H9 (cell line): ENCODE measurements at regions not wholly inside any gene's neighbourhood (a gene's known extent, or its start where the extent isn't known, plus 50 kb on each side); places are given as distances from the start of the nearest gene placed in this dataset.

Experiments
- DNase-seq: peaks from one replicate; pipeline ENCODE4 v3.0.0-alpha.2; 2017
- H2AFZ ChIP-seq: one replicate; pipeline ENCODE4 v1.6.1; 2013; ENCODE audit warnings: mild to moderate bottlenecking, low read length, control low read depth, moderate library complexity
- H2AK5ac ChIP-seq: 2 replicates; pipeline ENCODE4 v1.6.1; 2013; ENCODE audit warnings: low read length, control low read depth, mixed read lengths; ENCODE audit not compliant: insufficient read length
- H2BK120ac ChIP-seq: one replicate; pipeline ENCODE4 v1.6.1; 2013; ENCODE audit warnings: low read depth, mild to moderate bottlenecking, low read length, control low read depth, inconsistent platforms; ENCODE audit not compliant: poor library complexity, severe bottlenecking
- H2BK12ac ChIP-seq: 2 replicates; pipeline ENCODE4 v1.6.1; 2013; ENCODE audit warnings: low read length, control low read depth, mixed read lengths, low read depth; ENCODE audit not compliant: insufficient read length
- H2BK15ac ChIP-seq: 2 replicates; pipeline ENCODE4 v1.6.1; 2013; ENCODE audit warnings: low read depth, low read length, control low read depth
- H2BK20ac ChIP-seq: one replicate; pipeline ENCODE4 v1.6.1; 2013; ENCODE audit warnings: low read depth, mild to moderate bottlenecking, low read length, control low read depth, inconsistent platforms; ENCODE audit not compliant: poor library complexity, severe bottlenecking
- H2BK5ac ChIP-seq: 2 replicates; pipeline ENCODE4 v1.6.1; 2013; ENCODE audit warnings: low read length, control low read depth, mixed read lengths; ENCODE audit not compliant: insufficient read length
- H3K14ac ChIP-seq: 2 replicates; pipeline ENCODE4 v1.6.1; 2013; ENCODE audit warnings: low read length, control low read depth; ENCODE audit not compliant: insufficient read depth
- H3K18ac ChIP-seq: 2 replicates; pipeline ENCODE4 v1.6.1; 2013; ENCODE audit warnings: low read depth, mild to moderate bottlenecking, mixed read lengths, low read length, control low read depth; ENCODE audit not compliant: insufficient read length
- H3K23ac ChIP-seq: 2 replicates; pipeline ENCODE4 v1.6.1; 2013; ENCODE audit warnings: low read length, control low read depth, mixed read lengths, low read depth; ENCODE audit not compliant: insufficient read length
- H3K23me2 ChIP-seq: 2 replicates; pipeline ENCODE4 v1.6.1; 2013; ENCODE audit warnings: low read depth, mild to moderate bottlenecking, mixed read lengths, low read length, control low read depth; ENCODE audit not compliant: insufficient read length, poor library complexity, severe bottlenecking
- H3K27ac ChIP-seq: 2 replicates; pipeline ENCODE4 v1.5.1; 2013; ENCODE audit warnings: low read length, control low read depth, mixed read lengths, low read depth; ENCODE audit not compliant: insufficient read length
- H3K27me3 ChIP-seq: 2 replicates; pipeline ENCODE4 v1.6.1; 2013; ENCODE audit warnings: low read length, control low read depth, inconsistent platforms; ENCODE audit not compliant: insufficient read depth
- H3K4ac ChIP-seq: 2 replicates; pipeline ENCODE4 v1.6.1; 2013; ENCODE audit warnings: low read depth, mild to moderate bottlenecking, control low read depth, inconsistent platforms, low read length, moderate library complexity
- H3K4me1 ChIP-seq: 2 replicates; pipeline ENCODE4 v1.6.1; 2013; ENCODE audit warnings: low read length, control low read depth, inconsistent platforms; ENCODE audit not compliant: insufficient read depth
- H3K4me2 ChIP-seq: 2 replicates; pipeline ENCODE4 v1.6.1; 2013; ENCODE audit warnings: low read length, control low read depth, mixed read lengths; ENCODE audit not compliant: insufficient read length, insufficient read depth
- H3K56ac ChIP-seq: 2 replicates; pipeline ENCODE4 v1.6.1; 2013; ENCODE audit warnings: low read depth, mild to moderate bottlenecking, mixed read lengths, low read length, control low read depth; ENCODE audit not compliant: insufficient read length
- H3K79me1 ChIP-seq: 2 replicates; pipeline ENCODE4 v1.6.1; 2013; ENCODE audit warnings: low read depth, mild to moderate bottlenecking, moderate library complexity, low read length, control low read depth, inconsistent platforms; ENCODE audit not compliant: insufficient read depth, poor library complexity, severe bottlenecking
- H3K79me2 ChIP-seq: 2 replicates; pipeline ENCODE4 v1.6.1; 2013; ENCODE audit warnings: low read length, control low read depth, inconsistent platforms; ENCODE audit not compliant: insufficient read depth
- H3K9ac ChIP-seq: 2 replicates; pipeline ENCODE4 v1.6.1; 2013; ENCODE audit warnings: low read length, control low read depth, mixed read lengths; ENCODE audit not compliant: insufficient read length; ENCODE audit errors: extremely low read depth
- H3K9me3 ChIP-seq: one replicate; pipeline ENCODE4 v1.6.1; 2013; ENCODE audit warnings: low read depth, low read length, inconsistent platforms; ENCODE audit not compliant: control insufficient read depth
- H3T11ph ChIP-seq: one replicate; pipeline ENCODE4 v1.6.1; 2013; ENCODE audit warnings: mild to moderate bottlenecking, low read length, control low read depth, inconsistent platforms
- H4K20me1 ChIP-seq: one replicate; pipeline ENCODE4 v1.6.1; 2013; ENCODE audit not compliant: control insufficient read depth, insufficient read length, insufficient read depth
- H4K5ac ChIP-seq: 2 replicates; pipeline ENCODE4 v1.6.1; 2013; ENCODE audit warnings: low read depth, mild to moderate bottlenecking, mixed read lengths, low read length, control low read depth; ENCODE audit not compliant: insufficient read length
- H4K8ac ChIP-seq: replicated peaks from 2 replicates; pipeline ENCODE4 v1.6.1; 2013; ENCODE audit warnings: low read length, control low read depth, mixed read lengths, low read depth; ENCODE audit not compliant: insufficient read length
- H4K91ac ChIP-seq: 2 replicates; pipeline ENCODE4 v1.6.1; 2013; ENCODE audit warnings: low read depth, mild to moderate bottlenecking, moderate library complexity, mixed read lengths, low read length, control low read depth; ENCODE audit not compliant: insufficient read length
- H3K27ac Mint-ChIP-seq, 3 experiments: 2 replicates in 2 of 3; 3 replicates in 1 of 3; pipeline ENCODE4 v1.8.0; 2020 to 2021; ENCODE audit warnings: mixed read lengths in 3 of 3, mild to moderate bottlenecking in 1 of 3, moderate library complexity in 1 of 3
- H3K27me3 Mint-ChIP-seq: 2 replicates; pipeline ENCODE4 v1.8.0; 2021; ENCODE audit warnings: low read depth, mild to moderate bottlenecking, moderate library complexity, mixed read lengths
- H3K36me3 Mint-ChIP-seq, 3 experiments: 2 replicates in 2 of 3; 3 replicates in 1 of 3; pipeline ENCODE4 v1.8.0; 2020 to 2021; ENCODE audit warnings: low read depth in 3 of 3, mixed read lengths in 3 of 3; ENCODE audit not compliant: insufficient read depth in 1 of 3
- H3K4me1 Mint-ChIP-seq, 2 experiments: 2 replicates each; pipeline ENCODE4 v1.8.0; 2020; ENCODE audit warnings: mixed read lengths in 2 of 2
- H3K4me3 Mint-ChIP-seq, 2 experiments: 2 replicates in 1 of 2; 3 replicates in 1 of 2; pipeline ENCODE4 v1.8.0; 2020 to 2021; ENCODE audit warnings: mild to moderate bottlenecking in 2 of 2, mixed read lengths in 2 of 2, moderate library complexity in 1 of 2
- H3K9me3 Mint-ChIP-seq, 2 experiments: 2 replicates in 1 of 2; 3 replicates in 1 of 2; pipeline ENCODE4 v1.8.0; 2020; ENCODE audit warnings: mild to moderate bottlenecking in 2 of 2, mixed read lengths in 2 of 2, moderate library complexity in 1 of 2
- CTCF ChIP-seq: fragments of 200-600 bp; sonication (generic); conservative IDR thresholded peaks from 3 replicates; pipeline ENCODE4 v1.8.0; 2021; ENCODE audit warnings: antibody characterized with exemption, mild to moderate bottlenecking
- WGBS: extraction: QIAGEN DNeasy Blood & Tissue Kit; methylation state at CpG from one replicate; pipeline ENCODE4 v1.1.7; 2013; ENCODE audit warnings: missing lambda C conversion rate, low lambda C conversion rate, mixed read lengths; ENCODE audit not compliant: insufficient read length; ENCODE audit errors: extremely low coverage; 5-methylcytosine and 5-hydroxymethylcytosine counted together

- Histone ChIP-seq H3K9ac (no peak overlapping the region), H4K20me1 (no peaks in the 10 kb centered on the region), H2AK5ac (no peak overlapping the region), H2BK15ac (no peak overlapping the region), H4K8ac (no peak overlapping the region), H3K4me1 (no peaks in the 10 kb centered on the region; the same call in 1 of the 2 replicates), H3K4ac (no peak overlapping the region), H3K9me3 (no peaks in the 10 kb centered on the region), H3K23ac (no peak overlapping the region), H4K5ac (no peak overlapping the region), H3K79me2 (no peaks in the 10 kb centered on the region), H2BK12ac (no peak overlapping the region), H3K14ac (no peak overlapping the region), H3K18ac (no peak overlapping the region), H2AFZ (no peak overlapping the region), H4K91ac (no peak overlapping the region), H2BK5ac (no peak overlapping the region), H3K56ac (no peak overlapping the region), H3K27ac (no peak overlapping the region), H3K4me2 (no peak overlapping the region), H2BK20ac (no peak overlapping the region), H3T11ph (no peak overlapping the region), H3K27me3 (no peaks in the 10 kb centered on the region), H3K23me2 (no peaks in the 10 kb centered on the region), H2BK120ac (no peak overlapping the region), H3K79me1 (no peaks in the 10 kb centered on the region)
- no peak overlapping the region for H3K4me3 Mint-ChIP-seq
- no peaks in the 10 kb centered on the region for H3K9me3 Mint-ChIP-seq
- WGBS = no CpG with 5 or more reads among the region's 2 CpGs
- no peaks in the 10 kb centered on the region for H3K36me3 Mint-ChIP-seq
- H3K4me1 Mint-ChIP-seq = peaks cover 13 to 21% of the 10 kb centered on the region in 2 experiments
- no peaks in the 10 kb centered on the region for H3K27me3 Mint-ChIP-seq
- H3K27ac Mint-ChIP-seq = no peak overlapping the region; a peak in 1 of 7 replicates
- TF ChIP-seq CTCF = no peak
- no peak for DNase-seq
These were observed 210.7 kb upstream of the SLC7A11 start for GRCh38 chr4:138452826-138453225.
